HG03103 (cell line): ENCODE measurements at regions not wholly inside any gene's neighbourhood (a gene's known extent, or its start where the extent isn't known, plus 50 kb on each side); places are given as distances from the start of the nearest gene placed in this dataset.

Experiments used
- ATAC-seq: cut with Tn5 transposase; IDR thresholded peaks from one replicate; pipeline ENCODE4 v1.9.1; 2021; ENCODE audit warnings: low read depth; ENCODE audit not compliant: unreplicated experiment

DNA sequence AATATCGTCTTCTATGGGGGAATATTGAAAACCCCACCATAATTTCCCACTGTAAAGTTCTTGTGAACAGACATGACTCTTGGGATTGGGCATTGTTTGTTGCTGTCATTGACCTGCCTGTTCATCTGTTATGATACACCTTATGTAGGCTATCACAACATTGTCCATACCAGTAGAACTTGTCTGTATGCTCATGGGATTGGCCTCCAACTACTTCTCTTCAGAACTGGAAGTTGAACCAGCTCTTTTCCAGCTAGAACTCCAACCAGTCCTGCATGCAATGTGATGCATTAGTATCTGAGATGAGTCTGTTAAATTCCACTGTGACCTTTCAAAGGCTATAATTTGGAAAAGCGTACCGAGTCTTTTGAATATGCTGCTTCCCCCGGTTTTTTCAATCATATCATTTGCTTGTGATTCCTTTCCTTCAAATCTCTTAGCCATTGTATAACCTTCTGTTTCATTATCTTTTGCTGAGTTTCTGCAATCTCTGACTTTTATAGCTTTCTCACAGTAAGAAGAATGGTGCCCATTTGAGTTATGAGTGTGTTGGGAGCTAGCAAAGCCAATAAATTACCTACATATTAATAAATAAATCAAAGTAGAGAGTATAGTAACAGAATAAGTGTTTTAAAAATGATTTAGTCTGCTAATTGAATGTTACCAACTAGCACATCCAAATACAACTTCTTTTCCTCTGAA is 101.9 kb downstream of the PLK2 start:
- no peak for ATAC-seq

DNA sequence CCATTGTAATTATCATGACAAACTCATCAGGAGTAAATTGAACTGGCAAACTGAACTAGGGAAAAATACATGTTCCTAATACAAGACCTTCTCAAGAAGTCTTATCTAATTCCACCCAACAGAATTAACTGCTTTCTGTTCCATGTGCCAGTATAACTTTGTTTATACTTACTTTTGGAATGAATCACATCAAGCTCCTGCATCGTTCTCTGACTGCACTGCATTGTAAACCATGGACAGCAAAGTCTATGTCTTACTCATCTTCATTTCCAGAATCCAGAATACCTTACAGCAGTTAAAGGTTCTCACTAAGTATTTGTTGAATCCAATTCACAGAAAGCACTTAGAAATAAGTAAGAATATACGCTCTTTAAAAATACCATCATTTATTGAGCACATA is 102.8 kb downstream of the PLK2 start:
- ATAC-seq, result no peak

DNA sequence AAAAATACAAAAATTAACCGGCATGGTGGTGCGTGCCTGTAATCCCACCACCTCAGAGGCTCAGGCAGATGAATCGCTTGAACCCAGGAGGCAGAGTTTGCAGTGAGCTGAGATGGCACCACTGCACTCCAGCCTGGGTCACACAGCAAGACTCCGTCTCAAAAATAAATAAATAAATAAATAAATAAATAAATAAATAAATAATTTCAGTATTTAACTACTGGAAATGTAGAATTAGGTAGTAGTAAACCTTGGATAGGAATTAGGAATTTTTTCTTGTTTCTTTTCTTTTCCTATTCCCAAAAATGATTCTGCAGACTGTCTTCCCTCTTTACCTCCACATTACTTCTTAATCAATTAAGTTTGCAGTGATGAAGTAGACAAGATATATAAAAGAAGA is 103.2 kb downstream of the PLK2 start:
- ATAC-seq, result no peak

DNA sequence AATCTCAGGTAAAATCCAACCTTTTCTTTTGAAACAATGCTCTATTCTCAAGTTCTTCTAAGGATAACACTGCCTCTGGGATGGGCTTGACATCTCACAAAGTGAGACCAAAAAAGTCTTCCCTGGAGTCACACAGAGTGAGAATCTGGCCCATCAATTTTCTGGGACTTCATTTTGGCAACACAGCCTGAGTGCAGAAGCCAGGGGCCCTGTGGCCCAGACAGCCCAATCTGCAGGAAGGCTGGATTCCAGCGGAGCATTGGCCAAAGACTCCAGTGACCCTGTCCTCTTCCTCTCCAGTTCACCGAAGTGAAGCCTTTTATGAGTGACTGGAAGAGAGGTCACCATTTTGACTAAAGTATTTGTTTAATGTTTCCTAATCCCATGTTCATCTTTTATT is 105.1 kb downstream of the PLK2 start:
- no peak for ATAC-seq

DNA sequence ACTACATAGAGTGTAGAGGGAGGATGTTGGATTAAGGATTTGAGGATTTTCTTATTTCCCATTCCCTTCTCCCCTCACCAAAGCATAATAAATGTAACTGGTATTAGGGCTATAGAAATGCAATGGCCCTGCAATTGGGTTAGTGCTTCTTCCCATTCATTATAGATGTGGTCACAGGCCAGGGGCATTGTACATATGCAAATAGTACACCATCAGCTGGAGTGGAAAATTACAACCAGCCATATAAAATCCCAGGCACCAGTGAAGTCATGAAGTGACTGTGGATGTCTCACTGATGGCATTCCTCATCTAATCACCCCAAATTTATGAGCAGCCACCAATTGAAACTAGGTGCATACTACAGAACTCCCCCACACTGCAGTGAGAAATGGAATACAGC is 105.9 kb downstream of the PLK2 start:
- ATAC-seq, result no peak

DNA sequence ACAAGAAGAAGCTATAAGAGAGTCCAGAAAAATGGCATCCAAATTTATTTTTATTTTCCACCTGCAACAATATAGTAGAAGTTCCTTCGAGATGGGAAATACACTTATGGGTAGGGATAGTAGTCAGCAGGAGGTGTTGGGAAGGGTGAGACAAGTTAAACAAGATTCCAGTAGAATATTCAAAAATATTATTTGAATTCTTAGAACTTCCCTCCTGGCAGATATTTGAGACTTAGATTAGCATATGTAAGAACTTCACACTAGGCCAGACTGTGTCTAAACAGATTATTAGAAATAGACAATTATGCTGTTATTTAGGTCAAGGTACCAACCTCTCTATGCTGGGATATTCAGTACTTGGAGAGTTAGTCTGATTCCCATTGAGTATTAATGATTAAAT is 108.7 kb downstream of the PLK2 start:
- ATAC-seq, result no peak

DNA sequence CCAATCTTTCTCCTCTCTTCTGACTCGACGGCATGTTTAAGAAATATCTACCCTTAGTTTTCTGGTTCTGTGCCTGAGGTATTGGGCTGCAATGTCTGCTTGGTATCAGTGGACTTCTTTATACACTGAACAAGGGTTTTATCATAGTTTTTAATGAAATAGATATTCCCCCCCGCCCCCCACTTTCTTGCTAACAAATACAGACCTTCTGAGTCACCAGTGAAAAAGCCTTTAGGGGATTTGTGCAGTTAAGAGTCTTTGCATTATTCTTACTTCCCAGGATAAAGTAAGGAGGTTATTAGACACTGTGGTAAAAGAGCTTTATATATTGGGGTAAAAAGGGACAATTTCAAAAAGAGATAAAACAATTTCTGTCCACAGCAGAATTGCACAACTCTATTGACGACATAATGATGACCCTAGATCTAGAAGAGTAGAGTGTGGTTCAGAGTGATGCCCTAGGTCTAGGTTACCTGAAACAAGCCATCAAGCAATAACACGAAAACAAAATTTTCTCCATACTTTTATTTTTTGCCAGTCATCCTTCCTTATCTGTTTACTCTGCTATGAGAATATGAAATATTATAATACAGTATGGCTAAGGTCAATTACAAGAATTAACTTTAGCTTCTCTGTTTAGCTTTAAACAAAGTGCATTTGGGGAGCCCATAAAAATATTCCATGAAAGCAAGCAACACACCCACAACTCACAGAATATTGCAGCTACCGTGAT is 110.7 kb downstream of the PLK2 start:
- no peak for ATAC-seq

DNA sequence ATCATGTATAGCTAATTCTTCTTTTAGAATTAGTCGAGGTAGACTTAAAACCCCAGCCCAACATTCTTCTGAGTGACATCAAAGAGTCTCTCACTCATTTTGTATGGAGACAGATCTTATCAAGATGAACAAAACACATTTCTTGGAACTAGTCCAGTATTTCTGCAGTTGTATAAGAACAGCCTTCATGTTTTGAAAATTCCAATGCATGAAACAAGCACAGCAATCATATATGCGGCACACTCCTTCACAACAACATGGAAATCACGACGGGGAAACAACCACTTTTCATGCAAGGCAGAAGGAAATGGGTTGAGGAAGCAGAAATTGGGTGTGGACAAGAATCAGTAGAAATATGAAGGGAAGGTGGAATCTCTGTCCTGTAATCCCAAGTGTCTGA is 113.8 kb downstream of the PLK2 start:
- no peak for ATAC-seq

DNA sequence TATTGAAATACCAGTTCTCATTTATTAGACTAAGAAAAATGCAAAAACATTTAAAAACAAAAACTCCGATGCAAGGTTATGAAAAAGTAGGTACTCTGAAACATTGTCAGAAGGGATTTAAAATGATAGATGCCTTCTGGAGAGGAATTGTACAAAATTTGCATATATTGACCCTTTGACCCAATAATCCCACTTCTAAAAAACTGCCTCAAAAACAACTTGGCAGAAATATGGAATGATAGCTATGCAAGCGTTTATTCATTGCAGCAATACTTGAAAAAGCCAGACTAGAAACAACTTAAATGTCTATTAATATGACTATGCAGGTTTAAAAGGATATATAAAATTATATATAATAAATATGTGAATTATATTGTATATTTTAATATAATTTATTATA is 118.4 kb downstream of the PLK2 start:
- ATAC-seq, result no peak

DNA sequence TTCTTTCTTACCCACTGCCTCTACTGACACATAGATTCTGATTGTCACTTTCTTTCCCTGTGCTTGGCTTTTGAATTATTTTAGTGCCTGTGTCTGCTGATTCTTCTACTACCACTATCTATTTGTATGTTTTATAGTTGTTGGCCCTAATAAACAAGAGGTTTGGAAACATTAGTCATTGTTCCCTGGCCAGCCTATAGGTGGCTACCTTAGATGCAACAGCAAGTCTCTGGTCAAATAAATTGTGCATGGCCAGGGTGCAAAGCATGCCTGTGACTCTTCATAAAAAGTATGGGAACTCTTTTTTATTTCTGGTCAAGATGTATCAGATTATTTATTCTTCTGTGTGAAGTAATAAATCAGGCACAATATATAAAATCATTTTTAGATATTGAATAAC is 124.4 kb downstream of the PLK2 start:
- no peak for ATAC-seq

DNA sequence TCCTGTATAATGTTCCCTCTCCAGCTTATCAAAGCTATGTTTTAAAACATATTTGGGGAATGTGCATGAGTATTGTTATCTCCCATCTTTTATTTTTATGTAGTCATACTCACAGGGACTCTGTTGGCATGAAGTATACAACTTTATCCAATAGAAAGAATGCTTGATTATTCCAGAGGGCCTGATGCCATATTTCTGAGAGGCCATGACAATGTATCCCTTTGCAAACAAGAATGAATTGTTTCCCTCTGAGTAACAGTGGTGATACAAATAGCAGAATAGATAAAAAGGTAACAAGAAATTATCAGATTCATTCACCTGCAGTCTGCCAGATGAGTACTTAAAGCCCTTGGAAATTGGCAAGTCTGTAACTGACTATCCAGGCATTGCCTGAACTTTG is 125.9 kb downstream of the PLK2 start:
- ATAC-seq, result no peak

DNA sequence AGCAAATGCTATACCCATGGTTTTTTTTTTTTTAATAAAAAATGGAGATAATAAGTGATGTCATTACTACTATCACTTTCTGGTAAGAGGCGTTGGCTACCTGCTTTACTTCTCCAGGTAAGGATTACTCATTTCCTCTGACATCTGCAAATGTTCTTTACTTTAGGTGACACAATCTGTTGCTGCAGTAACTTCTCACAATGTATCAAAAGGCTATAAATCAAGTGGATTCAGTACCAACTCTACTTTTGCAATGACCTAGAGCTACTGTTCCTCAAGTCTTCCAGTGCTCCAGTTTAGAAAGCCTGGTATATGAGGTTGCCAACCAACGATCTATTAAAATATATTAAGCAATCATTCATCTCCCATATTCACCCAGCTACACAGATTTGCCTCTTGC is 129.1 kb downstream of the PLK2 start:
- no peak for ATAC-seq

DNA sequence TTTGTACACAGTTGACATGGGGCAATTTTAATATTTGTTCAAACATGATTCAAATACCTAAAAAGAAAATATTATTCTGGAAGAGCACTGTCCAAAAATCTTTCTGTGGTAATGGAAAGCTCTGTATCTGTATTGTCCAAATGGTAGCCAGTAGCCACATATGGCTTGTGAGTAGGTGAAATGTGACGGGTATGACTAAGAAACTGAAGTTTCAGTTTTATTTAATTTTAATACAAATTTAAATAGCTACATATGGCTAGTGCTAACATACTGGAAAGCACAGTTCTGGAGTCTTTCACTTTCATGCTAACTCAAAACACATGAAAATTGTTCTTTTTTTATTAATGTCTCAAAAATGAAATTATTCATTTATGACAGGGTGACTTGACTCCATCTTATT is 132.6 kb downstream of the PLK2 start:
- ATAC-seq, result no peak

DNA sequence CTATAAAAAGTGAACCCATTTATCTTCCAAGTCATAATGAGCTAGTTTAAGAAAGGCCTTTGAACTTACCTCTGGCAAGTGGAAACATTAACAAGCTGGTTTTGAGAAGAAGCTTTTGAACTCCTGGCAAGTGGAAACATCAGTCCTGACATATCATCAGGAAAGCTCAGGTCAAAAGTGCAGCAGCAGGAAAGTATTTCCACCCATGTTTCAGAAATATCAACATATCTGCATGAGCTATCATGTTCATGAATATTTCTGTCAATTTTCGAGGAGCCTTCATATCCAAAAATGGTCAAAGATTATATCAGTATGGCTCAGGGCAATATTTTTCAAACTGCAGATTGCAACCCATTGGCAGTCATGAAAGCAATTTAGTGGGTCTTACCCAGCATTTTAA is 133.9 kb downstream of the PLK2 start:
- no peak for ATAC-seq

DNA sequence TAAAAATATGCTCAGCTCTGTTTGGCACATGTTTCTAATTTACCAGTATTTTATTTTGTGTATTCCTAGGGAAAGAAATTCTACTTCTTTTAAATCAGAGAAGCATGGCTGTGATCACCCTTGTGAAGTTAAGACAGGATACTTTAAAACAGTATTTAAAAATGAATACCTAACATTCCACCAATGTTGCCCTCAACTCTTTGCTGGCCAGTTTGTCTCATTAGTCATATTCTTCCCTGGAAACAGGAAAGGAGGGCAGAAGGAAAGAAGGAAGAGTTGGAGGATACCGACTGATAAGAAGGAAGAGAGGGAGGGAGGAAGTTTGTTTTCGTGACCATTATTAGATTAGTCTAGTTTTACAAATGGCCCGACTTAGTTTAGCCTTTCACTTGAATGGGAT is 137.4 kb downstream of the PLK2 start:
- no peak for ATAC-seq

DNA sequence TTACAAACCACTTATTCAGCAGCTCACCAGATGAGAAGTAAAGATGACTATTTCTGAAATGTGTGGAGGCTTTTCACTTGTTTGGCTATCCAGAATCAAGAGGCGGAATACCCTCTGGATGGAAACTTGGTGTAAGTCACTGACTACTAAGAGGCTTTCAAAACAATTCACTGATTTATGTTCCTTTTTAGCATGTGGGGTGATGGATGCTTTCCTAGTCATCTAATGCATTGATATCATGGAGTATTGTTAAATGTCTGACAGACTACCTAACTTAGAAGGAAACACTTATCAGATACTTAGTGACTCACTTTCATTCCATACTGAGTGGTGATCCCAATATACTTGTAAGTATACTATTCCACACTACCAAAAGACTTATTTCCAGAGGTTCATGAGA is 141.4 kb downstream of the PLK2 start:
- no peak for ATAC-seq

DNA sequence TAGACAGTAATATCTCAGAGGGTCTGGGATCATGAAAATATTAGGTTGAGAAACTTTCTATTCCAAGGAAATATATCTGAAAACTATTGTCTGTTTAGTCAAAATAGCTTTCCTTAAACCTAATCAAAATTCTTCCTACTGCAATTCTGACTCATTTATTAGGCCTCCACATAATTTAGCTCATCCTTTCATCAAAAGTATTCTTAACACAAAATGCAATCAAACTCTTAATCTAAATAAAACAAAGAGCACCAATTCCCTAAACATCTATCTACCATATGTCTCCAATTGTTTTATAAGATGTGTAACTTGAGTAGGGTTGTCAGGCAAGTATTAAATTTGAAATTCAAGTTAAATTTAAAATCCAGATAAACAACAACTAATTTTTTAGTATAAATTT is 142.1 kb downstream of the PLK2 start:
- ATAC-seq, result no peak

DNA sequence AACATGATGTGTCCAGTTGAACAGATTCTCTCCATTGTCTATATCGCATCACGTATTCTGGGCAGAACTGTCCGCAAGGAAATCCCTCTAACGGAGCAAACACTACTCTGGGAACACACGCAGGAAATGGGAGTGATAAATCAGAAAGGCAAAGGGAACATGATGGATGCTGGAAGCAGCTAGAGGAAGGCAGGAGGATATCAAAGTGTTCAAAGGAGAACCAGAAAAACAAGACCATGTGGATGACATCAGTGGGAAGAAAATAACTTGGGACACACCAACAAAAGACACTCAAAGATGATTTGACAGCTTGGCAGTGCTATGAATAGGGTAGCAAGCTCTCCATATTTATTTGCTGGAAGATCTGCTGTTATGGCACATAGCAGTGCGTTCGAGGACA is 142.9 kb downstream of the PLK2 start:
- ATAC-seq, result no peak

DNA sequence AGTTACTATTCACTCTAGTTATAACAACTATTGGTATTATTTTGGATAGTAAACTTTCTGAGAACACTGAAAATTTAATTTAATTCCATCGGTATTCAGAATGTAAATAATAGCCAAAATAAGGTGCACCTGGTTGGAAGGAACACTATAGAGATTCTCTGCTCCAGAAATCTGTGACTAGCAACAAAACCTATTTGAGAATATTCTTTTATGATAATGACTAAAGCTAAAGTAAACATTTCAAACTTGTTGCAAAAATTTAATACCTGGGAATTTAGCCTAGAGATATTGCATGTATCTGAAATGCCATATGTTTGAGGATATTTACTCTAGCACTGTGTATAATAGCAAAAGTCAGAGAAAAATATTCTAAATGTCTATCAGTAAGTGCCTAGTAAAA is 144.1 kb downstream of the PLK2 start:
- ATAC-seq, result no peak

DNA sequence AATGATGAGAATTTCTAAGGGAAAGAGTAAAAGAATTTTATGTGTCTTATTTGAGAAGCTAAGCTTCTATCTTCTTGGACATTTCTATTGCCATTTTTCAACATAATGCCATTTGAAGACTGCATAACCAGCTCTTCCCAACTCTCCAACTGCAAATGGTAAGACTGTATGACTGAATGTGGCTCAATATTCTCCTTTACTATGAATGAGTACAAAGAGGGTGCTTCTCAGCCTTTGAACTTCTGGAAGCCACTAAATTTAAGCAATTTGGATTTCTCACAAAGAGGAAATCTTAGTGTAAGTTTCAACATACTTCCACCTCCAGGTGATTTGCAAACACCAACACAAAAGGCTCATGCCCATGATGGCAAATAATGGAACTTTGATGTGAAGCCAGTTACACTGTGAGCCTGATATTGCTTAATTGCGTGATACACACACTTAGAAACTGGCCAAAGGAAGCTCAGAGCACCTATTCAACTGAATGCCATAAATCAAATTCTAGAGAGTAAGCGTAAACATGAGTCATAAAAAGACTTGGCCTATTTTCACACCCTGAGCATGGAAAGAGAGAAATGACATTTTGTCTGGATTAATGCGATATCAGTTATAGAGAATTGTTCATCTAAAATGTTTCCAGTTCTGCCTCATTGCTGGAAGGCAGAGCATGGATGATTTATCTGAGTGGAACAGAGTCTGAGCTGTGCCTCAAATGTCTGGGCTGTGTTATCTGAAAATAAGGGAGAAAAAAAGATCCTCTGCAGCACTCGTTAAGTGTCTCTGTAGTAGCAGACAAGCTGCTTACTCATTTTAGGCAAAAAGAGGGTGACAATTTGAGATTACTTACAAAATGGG is 145.3 kb downstream of the PLK2 start:
- ATAC-seq, result no peak

DNA sequence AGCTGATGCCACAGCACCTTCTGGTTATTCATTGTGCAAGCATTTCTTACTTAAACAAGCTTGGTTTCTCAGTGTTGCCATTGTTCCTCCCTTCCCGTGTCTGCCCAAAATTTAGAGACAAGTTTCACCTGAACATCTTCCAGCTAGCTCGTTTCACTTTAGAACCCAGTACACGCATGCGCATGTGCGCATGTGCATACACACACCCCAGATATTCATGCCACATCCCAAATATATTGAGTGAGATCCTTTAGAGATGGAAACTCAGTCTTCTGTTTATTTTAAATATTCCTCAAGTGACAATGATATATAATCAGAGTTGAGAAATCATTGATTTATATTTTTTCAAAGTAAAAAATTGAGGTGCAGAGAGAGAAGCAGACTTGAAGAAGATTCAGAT is 147.6 kb downstream of the PLK2 start:
- ATAC-seq, result no peak

DNA sequence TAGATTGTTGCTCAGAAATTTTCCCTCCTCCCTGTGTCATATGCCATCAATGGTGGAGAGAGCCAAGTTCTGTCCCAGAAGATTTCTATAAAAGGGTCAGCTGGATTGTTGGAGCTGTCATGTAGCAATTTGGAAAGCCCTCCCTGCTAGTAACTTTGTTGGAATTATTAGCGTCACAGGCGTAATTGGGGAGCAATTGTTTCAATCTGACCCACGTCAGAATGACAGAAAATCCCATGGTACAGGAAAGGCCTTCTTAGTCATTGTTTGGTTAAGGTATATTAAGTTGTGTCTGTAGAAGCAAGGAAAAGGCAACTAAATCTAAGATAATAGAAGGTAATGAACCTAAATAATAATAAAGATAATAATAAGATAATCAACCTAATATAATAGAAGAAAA is 148.4 kb downstream of the PLK2 start:
- no peak for ATAC-seq
